K562 (cell line): ENCODE measurements at regions not wholly inside any gene's neighbourhood (a gene's known extent, or its start where the extent isn't known, plus 50 kb on each side); places are given as distances from the start of the nearest gene placed in this dataset.

ENCODE experiments used
- ATAC-seq: fragments of 200-7000 bp; cut with Tn5 transposase; 3 replicates; pipeline ENCODE4 v1.9.1; 2020; ENCODE audit warnings: moderate library complexity
- BruUV-seq: library from RNA; stranded (reverse); fragments of 400-500 nt; replicated peaks from 2 replicates; lab custom pipeline; 2021; lab: Mats Ljungman, UMichigan
- CTCF ChIA-PET: fragments of 300-600 bp; formaldehyde crosslinking; extraction: SDS; loops from one replicate; lab custom pipeline; 2021; ENCODE audit warnings: low intra/inter-chr PET ratio; lab: Yijun Ruan, JAX
- POLR2A ChIA-PET: fragments of 300-600, 350-650 bp; sonication (Branson Sonifier 250); formaldehyde crosslinking; extraction: SDS; loops from one replicate; lab custom pipeline; 2021; ENCODE audit warnings: antibody characterized with exemption, inconsistent platforms; lab: Yijun Ruan, JAX
- DNase-seq, 4 experiments: peaks; one replicate each; pipeline versions ENCODE4 v3.0.0 to v3.0.0-alpha.2; 2011 to 2018; ENCODE audit warnings: low spot score in 3 of 4, mixed read lengths in 3 of 4; ENCODE audit errors: extremely low read depth in 1 of 4
- FAIRE-seq: peaks from 2 replicates; lab custom pipeline; 2011; peaks lifted over from hg19 to GRCh38; lab: Jason Lieb, UNC
- H2AFZ ChIP-seq: 2 replicates; pipeline ENCODE4 v1.6.0; 2011; ENCODE audit warnings: low read depth, low read length, control low read depth, inconsistent platforms
- H3K27ac ChIP-seq: fragments of 200-600 bp; 3 replicates; pipeline ENCODE4 v1.8.0; 2011; ENCODE audit warnings: low read depth, mild to moderate bottlenecking, control low read depth, inconsistent platforms, low read length, moderate library complexity, mixed read lengths; ENCODE audit errors: extremely low read depth
- H3K27me3 ChIP-seq, 2 experiments: fragments of 300-600 bp in 1 of 2; 2 replicates in 1 of 2; 3 replicates in 1 of 2; pipeline versions ENCODE4 v1.6.0 to v1.8.0; 2011; ENCODE audit warnings: inconsistent platforms in 2 of 2, low read length in 2 of 2, mild to moderate bottlenecking in 1 of 2, mixed read lengths in 1 of 2, moderate library complexity in 1 of 2; ENCODE audit not compliant: control insufficient read depth in 2 of 2, insufficient read depth in 2 of 2
- H3K36me3 ChIP-seq: fragments of 300-600 bp; 3 replicates; pipeline ENCODE4 v1.8.0; 2011; ENCODE audit warnings: mild to moderate bottlenecking, low read length, inconsistent platforms; ENCODE audit not compliant: control insufficient read depth, insufficient read depth
- H3K4me1 ChIP-seq, 2 experiments: fragments of 200-600 bp in 1 of 2; replicated peaks in 1 of 2; 2 replicates in 1 of 2; 3 replicates in 1 of 2; pipeline versions ENCODE4 v1.5.1 to v1.8.0; 2011; ENCODE audit warnings: inconsistent platforms in 2 of 2, low read length in 2 of 2, mild to moderate bottlenecking in 1 of 2, mixed read lengths in 1 of 2, moderate library complexity in 1 of 2; ENCODE audit not compliant: control insufficient read depth in 2 of 2, insufficient read depth in 2 of 2
- H3K4me2 ChIP-seq: 2 replicates; pipeline ENCODE4 v1.6.1; 2011; ENCODE audit warnings: low read length, control low read depth, inconsistent platforms, mixed read lengths; ENCODE audit not compliant: insufficient read depth
- H3K4me3 ChIP-seq: fragments of 200-600 bp; sonication (generic), shearing (Covaris generic); 2 replicates; pipeline ENCODE4 v1.5.1; 2016; ENCODE audit warnings: control low read depth, inconsistent platforms
- H3K79me2 ChIP-seq: fragments of 200-600 bp; 3 replicates; pipeline ENCODE4 v1.8.0; 2011; ENCODE audit warnings: low read length, inconsistent platforms; ENCODE audit not compliant: control insufficient read depth, insufficient read depth
- H3K9ac ChIP-seq, 2 experiments: 2 replicates each; pipeline versions ENCODE4 v1.6.0 to v1.6.1; 2011; ENCODE audit warnings: low read depth in 2 of 2, low read length in 2 of 2, control low read depth in 1 of 2, inconsistent platforms in 1 of 2, mild to moderate bottlenecking in 1 of 2, mixed read lengths in 1 of 2; ENCODE audit not compliant: insufficient read depth in 1 of 2
- H3K9me1 ChIP-seq: one replicate; pipeline ENCODE4 v1.6.0; 2011; ENCODE audit warnings: inconsistent platforms, mild to moderate bottlenecking, low read length, moderate library complexity; ENCODE audit not compliant: control insufficient read depth, insufficient read depth
- H3K9me3 ChIP-seq: replicated peaks from 2 replicates; pipeline ENCODE4 v1.5.1; 2011; ENCODE audit warnings: low read depth, low read length, inconsistent platforms; ENCODE audit not compliant: control insufficient read depth, insufficient read depth
- H4K20me1 ChIP-seq: replicated peaks from 2 replicates; pipeline ENCODE4 v1.6.1; 2011; ENCODE audit warnings: low read length, inconsistent platforms, mixed read lengths; ENCODE audit not compliant: control insufficient read depth, insufficient read depth
- C11orf30 ChIP-seq: fragments of 450-650 bp; IDR thresholded peaks from 2 replicates; pipeline ENCODE4 v1.6.1; 2016; ENCODE audit warnings: low read depth, mild to moderate bottlenecking
- FOS ChIP-seq: IDR thresholded peaks from 3 replicates; pipeline ENCODE4 v1.6.1; 2011; ENCODE audit not compliant: insufficient read length; ENCODE audit errors: extremely low read depth
- HNRNPH1 ChIP-seq: fragments of 200-400 bp; formaldehyde crosslinking; optimal IDR thresholded peaks from 2 replicates; pipeline ENCODE3; 2017; ENCODE audit warnings: low read depth, mild to moderate bottlenecking, low read length, moderate library complexity
- MAFF ChIP-seq: IDR thresholded peaks from 2 replicates; pipeline ENCODE4 v1.6.1; 2012; ENCODE audit warnings: low read length, improper control_type of control experiment
- MAFK ChIP-seq: IDR thresholded peaks from 2 replicates; pipeline ENCODE4 v1.6.1; 2011; ENCODE audit warnings: low read length, improper control_type of control experiment
- MYNN ChIP-seq, 2 experiments: sonication (generic); formaldehyde crosslinking in 1 of 2; IDR thresholded peaks; 2 replicates each; pipeline versions ENCODE4 v1.5.0 to v1.6.1; 2016 to 2020; ENCODE audit warnings: antibody characterized with exemption in 1 of 2, missing genetic modification reagents in 1 of 2
- POLR3A ChIP-seq: IDR thresholded peaks from 2 replicates; pipeline ENCODE4 v1.6.1; 2011; ENCODE audit warnings: borderline replicate concordance, mild to moderate bottlenecking, moderate library complexity; ENCODE audit not compliant: insufficient read length, insufficient read depth; ENCODE audit errors: extremely low read depth
- RBM25 ChIP-seq: fragments of 200-400 bp; formaldehyde crosslinking; IDR thresholded peaks from 2 replicates; pipeline ENCODE4 v1.6.1; 2018; ENCODE audit warnings: low read length, low read depth, moderate library complexity; ENCODE audit not compliant: severe bottlenecking
- RUNX1 ChIP-seq: sonication (generic); IDR thresholded peaks from 2 replicates; pipeline ENCODE4 v1.6.1; 2016; ENCODE audit warnings: antibody characterized with exemption, low read depth
- SFPQ ChIP-seq: fragments of 200-400 bp; formaldehyde crosslinking; IDR thresholded peaks from 2 replicates; pipeline ENCODE4 v1.6.1; 2017; ENCODE audit warnings: mild to moderate bottlenecking, low read depth, low read length, moderate library complexity
- SREBF1 ChIP-seq: fragments of 150-350 bp; IDR thresholded peaks from 2 replicates; pipeline ENCODE4 v1.6.1; 2014; ENCODE audit warnings: antibody characterized with exemption, low read depth, low read length, borderline replicate concordance
- ZNF316 ChIP-seq: fragments of 450-650 bp; IDR thresholded peaks from 2 replicates; pipeline ENCODE4 v1.6.1; 2016
- WGBS: fragments of 100-300 bp; shearing (Covaris generic); methylation state at CpG from one replicate; pipeline ENCODE4 v1.1.6; 2016; ENCODE audit warnings: low coverage, mixed read lengths; ENCODE audit not compliant: insufficient coverage; ENCODE audit errors: missing lambda C conversion rate; 5-methylcytosine and 5-hydroxymethylcytosine counted together
- in situ Hi-C: fragments of 300-500 bp; cut with MboI; formaldehyde crosslinking; loops from 4 replicates; pipeline ENCODE4 v1.15.0; 2018; ENCODE audit warnings: inconsistent platforms, mixed read lengths
- intact Hi-C: fragments of 100-400 bp; cut with micrococcal nuclease; formaldehyde crosslinking; loops from 2 replicates; pipeline ENCODE4 v1.14.2; 2022

DNA sequence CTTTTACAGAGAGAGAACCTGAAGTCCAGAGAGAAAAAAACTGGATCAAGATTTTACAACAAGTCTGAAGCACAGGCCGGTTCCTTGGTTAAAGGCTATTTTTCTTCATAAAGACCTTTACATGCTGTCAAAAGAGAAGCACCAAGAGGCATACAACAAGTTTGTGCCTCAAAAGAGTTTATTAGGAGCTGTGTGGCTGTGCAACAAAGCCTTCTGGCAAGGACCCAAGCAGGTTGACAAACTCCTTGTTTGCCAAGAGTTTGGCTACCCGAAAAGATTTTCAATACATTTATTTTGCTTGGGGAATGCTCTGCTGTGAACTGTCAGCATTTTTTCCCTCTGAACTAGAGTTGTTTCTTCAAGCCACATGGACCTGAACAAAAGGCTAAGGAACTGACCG, 202.9 kb upstream of the RAD23B start (continued):
- TF ChIP-seq MYNN (IDR thresholded peaks at IDR 0.05) (no peak), MYNN (CRISPR knock-in tag; IDR thresholded peaks at IDR 0.05) (no peak), POLR3A (no peak), HNRNPH1 (no peak), FOS (no peak), RUNX1 (no peak), RBM25 (no peak), SFPQ (no peak)

DNA sequence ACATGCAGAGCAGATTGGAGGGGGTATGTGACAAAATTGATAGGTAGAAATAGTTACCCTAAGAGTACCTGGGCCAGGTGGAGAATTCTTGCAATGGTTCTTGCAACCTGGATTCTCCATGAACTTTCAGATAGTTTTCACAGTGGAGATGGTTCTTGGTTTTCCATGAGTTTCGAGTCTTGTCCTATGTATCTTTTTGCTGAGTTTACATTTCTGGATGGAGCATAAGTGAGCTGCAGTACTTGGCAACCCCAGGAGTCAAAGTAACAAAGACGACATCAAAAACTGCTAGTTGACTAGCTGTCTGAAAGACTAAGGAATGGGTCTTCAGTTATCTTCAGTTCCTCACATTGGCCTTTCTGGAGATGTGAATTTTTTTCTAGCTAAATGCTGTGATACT, 196.6 kb upstream of the RAD23B start:
- Histone ChIP-seq H3K27me3 (no peaks in the 10 kb centered on the region), H3K79me2 (no peaks in the 10 kb centered on the region), H3K4me3 (no peak overlapping the region), H3K4me1 (no peaks in the 10 kb centered on the region), H3K4me2 (no peak overlapping the region), H3K9ac (no peak overlapping the region), H4K20me1 (no peaks in the 10 kb centered on the region)
- in situ Hi-C loops, result no loop called here
- BruUV-seq, result no TSS peak
- FAIRE-seq, result no peak
- TF ChIP-seq SREBF1, result no peak
- peak; percentile 20; the same call in 1 of the 2 replicates for TF ChIP-seq C11orf30
- peak; percentile 41; the same call in 1 of the 2 replicates for TF ChIP-seq MAFK
- TF ChIP-seq ZNF316, result peak; percentile 69
- peak; percentile 48 for TF ChIP-seq MAFF
- TF ChIP-seq, all 486 proteins: peak for 4
- no peaks in the 10 kb centered on the region for H3K9me1 ChIP-seq
- no peak for ATAC-seq
- no peaks in the 10 kb centered on the region for H3K9me3 ChIP-seq
- no peak for DNase-seq
- CTCF ChIA-PET, result no interaction called here
- no peaks in the 10 kb centered on the region for H3K36me3 ChIP-seq
- POLR2A ChIA-PET, result no interaction called here
- 0% methylated on average over 2 of the region's 2 CpGs for WGBS
- no peak overlapping the region for H2AFZ ChIP-seq
- intact Hi-C loops, result no loop called here
- no peak overlapping the region for H3K27ac ChIP-seq
